NCI-H460 (cell line): ENCODE measurements at regions not wholly inside any gene's neighbourhood (a gene's known extent, or its start where the extent isn't known, plus 50 kb on each side); places are given as distances from the start of the nearest gene placed in this dataset.
"Not testable (repeated sequence)": the region's sequence is repeated elsewhere in the genome, so short reads cannot be mapped to it uniquely, and the experiment has no call there.

Source experiments
- DNase-seq: peaks from one replicate; pipeline ENCODE4 v3.0.0-alpha.2; 2016; ENCODE audit warnings: low read depth; ENCODE audit errors: extremely low read depth

- no peak for DNase-seq
Observed at GRCh38 chr2:187003038-187003554, 154.1 kb upstream of the ZSWIM2 start.

- DNase-seq, result no peak
Observed at GRCh38 chr2:187002242-187002641, 153.3 kb upstream of the ZSWIM2 start.

- DNase-seq, result no peak
Observed at GRCh38 chr2:187001248-187001647, 152.3 kb upstream of the ZSWIM2 start.

GRCh38 chr2:186995092-186995491 lies 146.1 kb upstream of the ZSWIM2 start:
- no peak for DNase-seq

GRCh38 chr2:186992597-186992996 lies 143.6 kb upstream of the ZSWIM2 start:
- DNase-seq, result no peak

GRCh38 chr2:186991766-186992417 lies 142.9 kb upstream of the ZSWIM2 start:
- DNase-seq, result no peak

GRCh38 chr2:186984966-186985365 lies 136.0 kb upstream of the ZSWIM2 start:
- DNase-seq, result no peak

GRCh38 chr2:186984481-186984880 lies 135.5 kb upstream of the ZSWIM2 start:
- no peak for DNase-seq

GRCh38 chr2:186980787-186981550 lies 132.0 kb upstream of the ZSWIM2 start:
- DNase-seq, result no peak

- no peak for DNase-seq
Observed at GRCh38 chr2:186980117-186980442, 131.1 kb upstream of the ZSWIM2 start.

GRCh38 chr2:186979439-186980116 lies 130.6 kb upstream of the ZSWIM2 start:
- DNase-seq, result no peak

- no peak for DNase-seq
Observed at GRCh38 chr2:186977433-186978045, 128.6 kb upstream of the ZSWIM2 start.

GRCh38 chr2:186976329-186976728 lies 127.4 kb upstream of the ZSWIM2 start:
- DNase-seq, result no peak

- DNase-seq, result no peak
Observed at GRCh38 chr2:186972281-186972970, 123.5 kb upstream of the ZSWIM2 start.

GRCh38 chr2:186968277-186968676 lies 119.3 kb upstream of the ZSWIM2 start:
- DNase-seq, result no peak

- DNase-seq, result no peak
Observed at GRCh38 chr2:186966015-186966414, 117.0 kb upstream of the ZSWIM2 start.

- DNase-seq, result no peak
Observed at GRCh38 chr2:186962085-186962747, 113.2 kb upstream of the ZSWIM2 start.

GRCh38 chr2:186960241-186960640 lies 111.3 kb upstream of the ZSWIM2 start:
- not testable (repeated sequence) for DNase-seq

GRCh38 chr2:186959486-186959885 lies 110.5 kb upstream of the ZSWIM2 start:
- no peak for DNase-seq

GRCh38 chr2:186950694-186951093 lies 101.7 kb upstream of the ZSWIM2 start:
- no peak for DNase-seq
